Ishikawa (cell line): ENCODE measurements at regions not wholly inside any gene's neighbourhood (a gene's known extent, or its start where the extent isn't known, plus 50 kb on each side); places are given as distances from the start of the nearest gene placed in this dataset.

Experiments used
- CEBPB ChIP-seq: IDR thresholded peaks from 2 replicates; pipeline ENCODE4 v1.6.1; 2012
- EGR1 ChIP-seq: IDR thresholded peaks from 2 replicates; pipeline ENCODE4 v1.6.1; 2012
- EP300 ChIP-seq: IDR thresholded peaks from 2 replicates; pipeline ENCODE4 v1.6.1; 2012; ENCODE audit warnings: borderline replicate concordance
- MAX ChIP-seq: IDR thresholded peaks from 2 replicates; pipeline ENCODE4 v1.6.1; 2012
- NFIC ChIP-seq: IDR thresholded peaks from 2 replicates; pipeline ENCODE4 v1.6.1; 2012
- TAF1 ChIP-seq: IDR thresholded peaks from 2 replicates; pipeline ENCODE4 v1.6.1; 2012; ENCODE audit warnings: low read depth, mild to moderate bottlenecking
- TCF12 ChIP-seq: IDR thresholded peaks from 2 replicates; pipeline ENCODE4 v1.6.1; 2012; ENCODE audit warnings: low read depth
- TEAD4 ChIP-seq: IDR thresholded peaks from 2 replicates; pipeline ENCODE4 v1.6.1; 2012
- USF1 ChIP-seq: IDR thresholded peaks from 2 replicates; pipeline ENCODE4 v1.6.1; 2012
- YY1 ChIP-seq: IDR thresholded peaks from 2 replicates; pipeline ENCODE4 v1.6.1; 2012; ENCODE audit warnings: low read depth
- ZBTB7A ChIP-seq: IDR thresholded peaks from 2 replicates; pipeline ENCODE4 v1.6.1; 2012; ENCODE audit warnings: low read depth
- TF ChIP-seq, protein P1 (sequence below): IDR thresholded peaks from 2 replicates; pipeline ENCODE4 v1.6.1; 2012; ENCODE audit warnings: low read depth, mild to moderate bottlenecking

- TF ChIP-seq, protein P1, sequence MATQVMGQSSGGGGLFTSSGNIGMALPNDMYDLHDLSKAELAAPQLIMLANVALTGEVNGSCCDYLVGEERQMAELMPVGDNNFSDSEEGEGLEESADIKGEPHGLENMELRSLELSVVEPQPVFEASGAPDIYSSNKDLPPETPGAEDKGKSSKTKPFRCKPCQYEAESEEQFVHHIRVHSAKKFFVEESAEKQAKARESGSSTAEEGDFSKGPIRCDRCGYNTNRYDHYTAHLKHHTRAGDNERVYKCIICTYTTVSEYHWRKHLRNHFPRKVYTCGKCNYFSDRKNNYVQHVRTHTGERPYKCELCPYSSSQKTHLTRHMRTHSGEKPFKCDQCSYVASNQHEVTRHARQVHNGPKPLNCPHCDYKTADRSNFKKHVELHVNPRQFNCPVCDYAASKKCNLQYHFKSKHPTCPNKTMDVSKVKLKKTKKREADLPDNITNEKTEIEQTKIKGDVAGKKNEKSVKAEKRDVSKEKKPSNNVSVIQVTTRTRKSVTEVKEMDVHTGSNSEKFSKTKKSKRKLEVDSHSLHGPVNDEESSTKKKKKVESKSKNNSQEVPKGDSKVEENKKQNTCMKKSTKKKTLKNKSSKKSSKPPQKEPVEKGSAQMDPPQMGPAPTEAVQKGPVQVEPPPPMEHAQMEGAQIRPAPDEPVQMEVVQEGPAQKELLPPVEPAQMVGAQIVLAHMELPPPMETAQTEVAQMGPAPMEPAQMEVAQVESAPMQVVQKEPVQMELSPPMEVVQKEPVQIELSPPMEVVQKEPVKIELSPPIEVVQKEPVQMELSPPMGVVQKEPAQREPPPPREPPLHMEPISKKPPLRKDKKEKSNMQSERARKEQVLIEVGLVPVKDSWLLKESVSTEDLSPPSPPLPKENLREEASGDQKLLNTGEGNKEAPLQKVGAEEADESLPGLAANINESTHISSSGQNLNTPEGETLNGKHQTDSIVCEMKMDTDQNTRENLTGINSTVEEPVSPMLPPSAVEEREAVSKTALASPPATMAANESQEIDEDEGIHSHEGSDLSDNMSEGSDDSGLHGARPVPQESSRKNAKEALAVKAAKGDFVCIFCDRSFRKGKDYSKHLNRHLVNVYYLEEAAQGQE, result no peak
- TF ChIP-seq TEAD4 (no peak), NFIC (no peak), ZBTB7A (no peak), USF1 (no peak), YY1 (no peak), TCF12 (no peak), MAX (no peak), EGR1 (no peak), EP300 (no peak), TAF1 (no peak), CEBPB (no peak)
These were observed 210.3 kb downstream of the UBE2E3 start for GRCh38 chr2:181190711-181191110.
